ENCODE measurements at regions not wholly inside any gene's neighbourhood (a gene's known extent, or its start where the extent isn't known, plus 50 kb on each side); places are given as distances from the start of the nearest gene placed in this dataset.

- BruUV-seq (replicated peaks): no TSS peak
- Mint-ChIP-seq H3K4me3 (ENCODE audit: unreplicated experiment) (no peak overlapping the region), H3K9me3 (ENCODE audit: unreplicated experiment) (no peaks in the 10 kb centered on the region), H3K27me3 (ENCODE audit: insufficient read depth, unreplicated experiment) (peaks cover 8% of the 10 kb centered on the region), H3K27ac (ENCODE audit: unreplicated experiment) (no peak overlapping the region), H3K4me1 (ENCODE audit: low read depth, unreplicated experiment) (no peaks in the 10 kb centered on the region), H3K36me3 (ENCODE audit: insufficient read depth, unreplicated experiment) (no peaks in the 10 kb centered on the region)
- no peak for TF ChIP-seq CTCF (IDR thresholded peaks at IDR 0.05; ENCODE audit: insufficient read depth in 1 of 2, low read depth in 1 of 2, low read length in 1 of 2, severe bottlenecking in 1 of 2, unreplicated experiment in 1 of 2)
- H3K36me3 ChIP-seq (ENCODE audit: control insufficient read depth, insufficient read depth, low read length): no peaks in the 10 kb centered on the region
- ChIA-PET CTCF (no interaction called here), POLR2A (no interaction called here)
- no peak overlapping the region for H3K4me3 ChIP-seq (ENCODE audit: low read depth, low read length)
- no peak for DNase-seq
- H3K27me3 ChIP-seq (replicated peaks; ENCODE audit: control insufficient read depth, insufficient read depth, low read length): no peaks in the 10 kb centered on the region
- H3K9me3 ChIP-seq: no peaks in the 10 kb centered on the region; the same call in 1 of the 2 replicates
- no peaks in the 10 kb centered on the region for H3K4me1 ChIP-seq
- intact Hi-C loops (cut with micrococcal nuclease; ENCODE audit: unreplicated experiment): no loop called here
Observed at GRCh38 chr10:44167752-44168151, 217.1 kb downstream of the CXCL12 start.

GRCh38 chr10:44166441-44166840 is 218.5 kb downstream of the CXCL12 start:
- no peaks in the 10 kb centered on the region for H3K9me3 Mint-ChIP-seq (ENCODE audit: unreplicated experiment)
- H3K4me3 Mint-ChIP-seq (ENCODE audit: unreplicated experiment): no peak overlapping the region
- H3K9me3 ChIP-seq: no peaks in the 10 kb centered on the region; the same call in 1 of the 2 replicates
- DNase-seq: no peak
- no peaks in the 10 kb centered on the region for H3K36me3 ChIP-seq (ENCODE audit: control insufficient read depth, insufficient read depth, low read length)
- no TSS peak for BruUV-seq (replicated peaks)
- H3K4me1 Mint-ChIP-seq (ENCODE audit: low read depth, unreplicated experiment): no peaks in the 10 kb centered on the region
- no peak for TF ChIP-seq CTCF (IDR thresholded peaks at IDR 0.05; ENCODE audit: insufficient read depth in 1 of 2, low read depth in 1 of 2, low read length in 1 of 2, severe bottlenecking in 1 of 2, unreplicated experiment in 1 of 2)
- no peaks in the 10 kb centered on the region for H3K4me1 ChIP-seq
- POLR2A ChIA-PET: no interaction called here
- H3K36me3 Mint-ChIP-seq (ENCODE audit: insufficient read depth, unreplicated experiment): no peaks in the 10 kb centered on the region
- H3K4me3 ChIP-seq (ENCODE audit: low read depth, low read length): no peak overlapping the region
- CTCF ChIA-PET: no interaction called here
- intact Hi-C loops (cut with micrococcal nuclease; ENCODE audit: unreplicated experiment): no loop called here
- H3K27me3 Mint-ChIP-seq (ENCODE audit: insufficient read depth, unreplicated experiment): peaks cover 8% of the 10 kb centered on the region
- H3K27me3 ChIP-seq (replicated peaks; ENCODE audit: control insufficient read depth, insufficient read depth, low read length): no peaks in the 10 kb centered on the region
- no peak overlapping the region for H3K27ac Mint-ChIP-seq (ENCODE audit: unreplicated experiment)

GRCh38 chr10:44164251-44164956 is 220.5 kb downstream of the CXCL12 start:
- Mint-ChIP-seq H3K9me3 (ENCODE audit: unreplicated experiment) (no peaks in the 10 kb centered on the region), H3K36me3 (ENCODE audit: insufficient read depth, unreplicated experiment) (no peaks in the 10 kb centered on the region), H3K4me3 (ENCODE audit: unreplicated experiment) (no peak overlapping the region), H3K4me1 (ENCODE audit: low read depth, unreplicated experiment) (no peaks in the 10 kb centered on the region), H3K27me3 (ENCODE audit: insufficient read depth, unreplicated experiment) (peaks cover 4% of the 10 kb centered on the region), H3K27ac (ENCODE audit: unreplicated experiment) (no peak overlapping the region)
- no peak for DNase-seq
- Histone ChIP-seq H3K9me3 (no peaks in the 10 kb centered on the region; the same call in none of the 2 replicates), H3K36me3 (ENCODE audit: control insufficient read depth, insufficient read depth, low read length) (no peaks in the 10 kb centered on the region), H3K4me1 (no peaks in the 10 kb centered on the region), H3K4me3 (ENCODE audit: low read depth, low read length) (no peak overlapping the region), H3K27me3 (replicated peaks; ENCODE audit: control insufficient read depth, insufficient read depth, low read length) (no peaks in the 10 kb centered on the region)
- intact Hi-C loops (cut with micrococcal nuclease; ENCODE audit: unreplicated experiment): no loop called here
- ChIA-PET CTCF (no interaction called here), POLR2A (no interaction called here)
- no peak for TF ChIP-seq CTCF (IDR thresholded peaks at IDR 0.05; ENCODE audit: insufficient read depth in 1 of 2, low read depth in 1 of 2, low read length in 1 of 2, severe bottlenecking in 1 of 2, unreplicated experiment in 1 of 2)
- no TSS peak for BruUV-seq (replicated peaks)
